CD4-positive, CD25-positive, alpha-beta regulatory T cell (primary cell): ENCODE measurements at regions not wholly inside any gene's neighbourhood (a gene's known extent, or its start where the extent isn't known, plus 50 kb on each side); places are given as distances from the start of the nearest gene placed in this dataset.

Source experiments
- ATAC-seq, 2 donors: fragments of 150-1000 bp; cut with Tn5 transposase; one replicate each; pipeline ENCODE4 v1.10.0; 2021; ENCODE audit warnings: low read depth in 2 of 2, moderate number of reproducible peaks in 2 of 2, moderate library complexity in 1 of 2
- DNase-seq, 3 donors: peaks; one replicate each; pipeline versions ENCODE4 v3.0.0 to v3.0.0-alpha.2; 2012 to 2022; ENCODE audit warnings: mixed read lengths in 1 of 3
- H3K27ac ChIP-seq: one replicate; pipeline ENCODE4 v1.7.0; 2013; ENCODE audit warnings: mild to moderate bottlenecking, low read length; ENCODE audit not compliant: insufficient read depth, poor library complexity, severe bottlenecking
- H3K27me3 ChIP-seq: one replicate; pipeline ENCODE4 v1.7.0; 2013; ENCODE audit warnings: low read length; ENCODE audit not compliant: control insufficient read depth, insufficient read depth
- H3K36me3 ChIP-seq: one replicate; pipeline ENCODE4 v1.7.0; 2013; ENCODE audit warnings: mild to moderate bottlenecking, low read length, moderate library complexity; ENCODE audit not compliant: control insufficient read depth, insufficient read depth
- H3K4me1 ChIP-seq: 2 replicates; pipeline ENCODE4 v1.7.0; 2013; ENCODE audit warnings: mild to moderate bottlenecking, low read length; ENCODE audit not compliant: insufficient read depth, control insufficient read depth, poor library complexity, severe bottlenecking
- H3K4me3 ChIP-seq: one replicate; pipeline ENCODE4 v1.7.0; 2013; ENCODE audit warnings: low read depth, mild to moderate bottlenecking, low read length, moderate library complexity
- H3K9me3 ChIP-seq, 2 experiments: 1 replicate in 1 of 2; 2 replicates in 1 of 2; pipeline ENCODE4 v1.7.0; 2013; ENCODE audit warnings: low read length in 2 of 2, mild to moderate bottlenecking in 1 of 2, moderate library complexity in 1 of 2; ENCODE audit not compliant: control insufficient read depth in 2 of 2
- H3K27ac Mint-ChIP-seq, 3 donors: one replicate each; pipeline ENCODE4 v1.8.0; 2020 to 2022; ENCODE audit warnings: mild to moderate bottlenecking in 3 of 3, mixed read lengths in 3 of 3, moderate library complexity in 2 of 3
- H3K27me3 Mint-ChIP-seq: one replicate; pipeline ENCODE4 v1.8.0; 2022; ENCODE audit warnings: mild to moderate bottlenecking, mixed read lengths
- H3K36me3 Mint-ChIP-seq: one replicate; pipeline ENCODE4 v1.8.0; 2020; ENCODE audit warnings: mixed read lengths
- H3K4me1 Mint-ChIP-seq, 4 donors: one replicate each; pipeline ENCODE4 v1.8.0; 2020 to 2022; ENCODE audit warnings: mixed read lengths in 4 of 4, mild to moderate bottlenecking in 1 of 4
- H3K4me3 Mint-ChIP-seq, 4 donors: one replicate each; pipeline ENCODE4 v1.8.0; 2020 to 2022; ENCODE audit warnings: mild to moderate bottlenecking in 4 of 4, mixed read lengths in 4 of 4, moderate library complexity in 3 of 4
- H3K9me3 Mint-ChIP-seq, 7 donors: one replicate each; pipeline ENCODE4 v1.8.0; 2020 to 2022; ENCODE audit warnings: mixed read lengths in 7 of 7, mild to moderate bottlenecking in 3 of 7, moderate library complexity in 2 of 7

DNA sequence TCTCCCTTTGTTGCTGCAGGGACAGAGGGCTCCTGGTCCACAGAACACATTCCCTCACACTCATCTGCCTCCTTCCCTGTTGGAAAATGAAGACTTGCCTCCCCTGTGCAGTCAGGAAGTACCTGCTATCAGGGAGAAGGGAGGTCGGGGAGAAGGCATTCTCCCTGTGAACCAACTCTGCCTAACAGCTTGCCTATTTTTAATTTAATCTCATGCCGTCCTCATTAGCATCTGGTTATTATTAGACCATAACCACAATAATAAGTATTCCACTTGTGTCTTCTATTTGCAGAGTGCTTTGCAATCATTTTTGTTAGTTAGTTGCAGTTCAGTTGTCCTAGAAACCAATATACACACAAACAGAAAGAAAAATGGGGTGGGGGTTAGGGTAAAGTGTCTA lies 232.6 kb upstream of the SKOR2 start:
- H3K4me1 Mint-ChIP-seq = no peaks in the 10 kb centered on the region
- no peaks in the 10 kb centered on the region for H3K9me3 ChIP-seq
- no peak overlapping the region for H3K27ac Mint-ChIP-seq
- no peak overlapping the region for H3K4me3 Mint-ChIP-seq
- ATAC-seq = no peak
- peaks cover 5% of the 10 kb centered on the region for H3K27me3 Mint-ChIP-seq
- no peaks in the 10 kb centered on the region for H3K36me3 ChIP-seq
- H3K27me3 ChIP-seq = no peaks in the 10 kb centered on the region
- no peak overlapping the region for H3K27ac ChIP-seq
- H3K9me3 Mint-ChIP-seq = peaks cover 0 to 3% (median 0%) of the 10 kb centered on the region in 7 donors
- H3K4me3 ChIP-seq = no peak overlapping the region
- H3K4me1 ChIP-seq = no peaks in the 10 kb centered on the region
- DNase-seq = no peak
- no peaks in the 10 kb centered on the region for H3K36me3 Mint-ChIP-seq

DNA sequence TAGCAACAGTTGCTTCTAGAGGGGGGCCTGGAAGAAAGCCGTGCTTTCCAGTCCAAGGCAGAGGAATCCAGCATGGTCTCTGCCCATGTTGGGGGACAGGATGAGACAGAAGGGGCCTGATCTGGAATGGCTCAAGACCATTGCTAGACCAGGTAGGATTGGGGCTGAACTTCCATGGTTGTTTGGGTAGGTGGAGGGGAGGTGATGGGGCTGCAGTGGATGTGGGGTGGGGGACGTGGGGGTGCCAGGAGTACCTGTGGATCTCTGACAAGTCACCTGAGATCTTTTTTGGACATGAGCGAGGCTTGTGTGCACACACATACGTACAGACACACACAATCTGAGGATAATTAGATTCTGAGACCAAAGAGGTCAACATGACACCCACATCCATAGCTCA lies 228.7 kb upstream of the SKOR2 start:
- H3K27me3 ChIP-seq = peaks cover 2% of the 10 kb centered on the region
- no peak overlapping the region for H3K4me3 Mint-ChIP-seq
- no peaks in the 10 kb centered on the region for H3K4me1 ChIP-seq
- H3K27ac ChIP-seq = no peak overlapping the region
- H3K27ac Mint-ChIP-seq = no peak overlapping the region
- no peaks in the 10 kb centered on the region for H3K36me3 Mint-ChIP-seq
- H3K36me3 ChIP-seq = no peaks in the 10 kb centered on the region
- H3K27me3 Mint-ChIP-seq = peaks cover 5% of the 10 kb centered on the region
- H3K4me3 ChIP-seq = no peak overlapping the region
- no peak for DNase-seq
- H3K4me1 Mint-ChIP-seq = no peaks in the 10 kb centered on the region
- H3K9me3 ChIP-seq = no peaks in the 10 kb centered on the region
- peak in 1 of 2 donors; percentile 9 for ATAC-seq
- peaks cover 0 to 1% (median 0%) of the 10 kb centered on the region in 7 donors for H3K9me3 Mint-ChIP-seq

GRCh38 chr18:47471784-47472183 lies 220.3 kb upstream of the SKOR2 start:
- Mint-ChIP-seq H3K9me3 (peaks cover 0 to 2% (median 0%) of the 10 kb centered on the region in 7 donors), H3K4me3 (no peak overlapping the region), H3K4me1 (no peaks in the 10 kb centered on the region), H3K36me3 (no peaks in the 10 kb centered on the region), H3K27me3 (no peaks in the 10 kb centered on the region), H3K27ac (no peak overlapping the region)
- no peak overlapping the region for H3K27ac ChIP-seq
- H3K4me1 ChIP-seq = no peaks in the 10 kb centered on the region
- no peaks in the 10 kb centered on the region for H3K36me3 ChIP-seq
- peaks cover 2% of the 10 kb centered on the region for H3K27me3 ChIP-seq
- H3K9me3 ChIP-seq = no peaks in the 10 kb centered on the region
- DNase-seq (no peak), ATAC-seq (no peak)
- no peak overlapping the region for H3K4me3 ChIP-seq

DNA sequence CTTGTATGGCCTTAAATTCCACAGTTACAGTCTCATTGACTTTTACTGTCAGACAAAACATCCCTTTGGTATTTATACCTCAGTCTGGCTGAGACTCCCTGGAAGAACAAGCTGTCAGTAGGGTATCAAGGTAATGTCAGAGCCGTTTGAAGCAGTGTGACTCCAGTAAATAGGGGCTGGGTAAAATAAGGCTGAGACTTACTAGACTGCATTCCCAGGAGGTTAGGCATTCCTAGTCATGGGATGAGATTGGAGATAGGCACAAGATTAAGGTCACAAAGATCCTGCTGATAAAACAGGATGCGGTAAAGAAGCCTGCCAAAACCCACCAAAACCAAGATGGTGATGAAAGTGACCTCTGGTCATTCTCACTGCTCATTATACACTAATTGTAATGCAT lies 219.5 kb upstream of the SKOR2 start:
- no peaks in the 10 kb centered on the region for H3K27me3 ChIP-seq
- ATAC-seq (no peak), DNase-seq (no peak)
- Mint-ChIP-seq H3K4me1 (no peaks in the 10 kb centered on the region), H3K4me3 (no peak overlapping the region), H3K27ac (no peak overlapping the region), H3K9me3 (peaks cover 0 to 2% (median 0%) of the 10 kb centered on the region in 7 donors), H3K27me3 (no peaks in the 10 kb centered on the region), H3K36me3 (no peaks in the 10 kb centered on the region)
- no peaks in the 10 kb centered on the region for H3K9me3 ChIP-seq
- no peak overlapping the region for H3K27ac ChIP-seq
- no peaks in the 10 kb centered on the region for H3K4me1 ChIP-seq
- H3K4me3 ChIP-seq = no peak overlapping the region
- H3K36me3 ChIP-seq = no peaks in the 10 kb centered on the region

GRCh38 chr18:47469576-47469975 lies 218.1 kb upstream of the SKOR2 start:
- Mint-ChIP-seq H3K4me1 (no peaks in the 10 kb centered on the region), H3K36me3 (no peaks in the 10 kb centered on the region), H3K27ac (no peak overlapping the region), H3K27me3 (no peaks in the 10 kb centered on the region), H3K9me3 (no peaks in the 10 kb centered on the region), H3K4me3 (no peak overlapping the region)
- Histone ChIP-seq H3K4me1 (no peaks in the 10 kb centered on the region), H3K9me3 (no peaks in the 10 kb centered on the region), H3K36me3 (no peaks in the 10 kb centered on the region), H3K27ac (no peak overlapping the region), H3K4me3 (no peak overlapping the region), H3K27me3 (no peaks in the 10 kb centered on the region)
- DNase-seq (no peak), ATAC-seq (no peak)

DNA sequence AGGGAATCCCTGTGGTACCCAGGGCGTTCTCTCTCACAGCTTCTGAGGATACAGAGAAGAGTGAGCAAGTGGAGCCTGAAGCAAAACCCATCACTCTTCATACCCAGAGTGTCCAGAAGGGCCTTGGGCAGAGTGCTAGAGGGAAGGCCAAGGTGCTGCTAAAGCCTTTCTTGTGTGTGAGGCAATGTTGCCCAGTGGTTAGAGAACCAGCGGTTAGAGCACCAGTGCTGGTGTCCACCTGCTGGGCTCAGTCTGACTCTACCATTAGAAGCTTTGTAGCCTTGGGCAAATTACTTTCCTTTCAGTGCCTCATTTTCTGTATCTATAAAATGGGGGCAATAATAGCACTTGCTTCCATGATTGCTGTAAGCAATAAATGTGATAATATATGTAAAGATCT lies 210.5 kb upstream of the SKOR2 start:
- Histone ChIP-seq H3K27ac (no peak overlapping the region), H3K4me3 (no peak overlapping the region), H3K9me3 (no peaks in the 10 kb centered on the region), H3K4me1 (no peaks in the 10 kb centered on the region), H3K36me3 (no peaks in the 10 kb centered on the region), H3K27me3 (no peaks in the 10 kb centered on the region)
- DNase-seq (no peak), ATAC-seq (peak in 1 of 2 donors; percentile 20)
- Mint-ChIP-seq H3K27ac (no peak overlapping the region), H3K27me3 (no peaks in the 10 kb centered on the region), H3K4me3 (no peak overlapping the region), H3K36me3 (no peaks in the 10 kb centered on the region), H3K9me3 (peaks cover 0 to 2% (median 0%) of the 10 kb centered on the region in 7 donors), H3K4me1 (no peaks in the 10 kb centered on the region)

GRCh38 chr18:47461406-47461948 lies 210.0 kb upstream of the SKOR2 start:
- Mint-ChIP-seq H3K4me3 (no peak overlapping the region), H3K4me1 (no peaks in the 10 kb centered on the region), H3K27me3 (no peaks in the 10 kb centered on the region), H3K27ac (no peak overlapping the region), H3K36me3 (no peaks in the 10 kb centered on the region), H3K9me3 (peaks cover 0 to 2% (median 0%) of the 10 kb centered on the region in 7 donors)
- Histone ChIP-seq H3K36me3 (no peaks in the 10 kb centered on the region), H3K4me1 (no peaks in the 10 kb centered on the region), H3K9me3 (no peaks in the 10 kb centered on the region), H3K4me3 (no peak overlapping the region), H3K27ac (no peak overlapping the region), H3K27me3 (no peaks in the 10 kb centered on the region)
- DNase-seq (no peak), ATAC-seq (no peak)

DNA sequence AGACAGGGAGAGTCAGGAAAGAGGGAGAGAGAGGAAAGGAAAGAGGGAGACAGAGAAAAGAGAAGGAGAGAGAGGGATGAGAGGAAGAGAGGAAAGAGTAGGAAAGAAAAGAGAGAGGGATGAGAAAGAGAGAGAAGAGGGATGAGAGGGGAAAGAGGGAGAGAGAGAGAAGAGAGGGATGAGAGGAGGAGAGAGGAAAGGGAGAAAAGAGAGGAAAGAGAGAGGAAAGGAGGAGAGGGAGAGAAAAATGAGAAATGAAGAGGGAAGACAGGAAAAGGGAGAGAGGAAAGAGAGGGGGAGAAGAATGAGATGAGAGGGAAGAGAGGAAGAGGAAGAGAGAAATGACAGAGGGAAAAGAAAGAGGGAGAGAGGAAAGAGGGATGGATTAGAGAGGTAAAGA lies 207.0 kb upstream of the SKOR2 start:
- Mint-ChIP-seq H3K4me1 (no peaks in the 10 kb centered on the region), H3K36me3 (no peaks in the 10 kb centered on the region), H3K27me3 (no peaks in the 10 kb centered on the region), H3K9me3 (peaks cover 0 to 2% (median 0%) of the 10 kb centered on the region in 7 donors), H3K4me3 (no peak overlapping the region), H3K27ac (no peak overlapping the region)
- Histone ChIP-seq H3K36me3 (no peaks in the 10 kb centered on the region), H3K27ac (no peak overlapping the region), H3K4me1 (no peaks in the 10 kb centered on the region), H3K9me3 (no peaks in the 10 kb centered on the region), H3K4me3 (no peak overlapping the region), H3K27me3 (no peaks in the 10 kb centered on the region)
- ATAC-seq (no peak), DNase-seq (no peak)
